ENCODE measurements at regions not wholly inside any gene's neighbourhood (a gene's known extent, or its start where the extent isn't known, plus 50 kb on each side); places are given as distances from the start of the nearest gene placed in this dataset.
"Not testable (repeated sequence)": the region's sequence is repeated elsewhere in the genome, so short reads cannot be mapped to it uniquely, and the experiment has no call there.

GRCh38 chr2:123651151-123651550, 373.9 kb upstream of the CNTNAP5 start:
- Mint-ChIP-seq H3K27ac (no peak overlapping the region), H3K36me3 (ENCODE audit: low read depth) (no peaks in the 10 kb centered on the region), H3K4me3 (no peak overlapping the region), H3K9me3 (no peaks in the 10 kb centered on the region), H3K27me3 (no peaks in the 10 kb centered on the region), H3K4me1 (no peaks in the 10 kb centered on the region)
- ChIA-PET POLR2A (no interaction called here), CTCF (no interaction called here)
- DNase-seq: no peak

GRCh38 chr2:123652320-123652719, 372.8 kb upstream of the CNTNAP5 start:
- no peaks in the 10 kb centered on the region for H3K4me1 Mint-ChIP-seq
- no peak overlapping the region for H3K4me3 Mint-ChIP-seq
- no peaks in the 10 kb centered on the region for H3K36me3 Mint-ChIP-seq (ENCODE audit: low read depth)
- H3K27me3 Mint-ChIP-seq: no peaks in the 10 kb centered on the region
- no peak for DNase-seq
- POLR2A ChIA-PET: no interaction called here
- H3K9me3 Mint-ChIP-seq: no peaks in the 10 kb centered on the region
- no peak overlapping the region for H3K27ac Mint-ChIP-seq
- CTCF ChIA-PET: interaction anchor here (0.6 kb wide), 1 partner anchor 70 kb away, joined by 3 read pairs; no protein-coding TSS in a partner anchor

GRCh38 chr2:123656590-123656989, 368.5 kb upstream of the CNTNAP5 start:
- Mint-ChIP-seq H3K27ac (no peak overlapping the region), H3K27me3 (no peaks in the 10 kb centered on the region), H3K9me3 (peaks cover 18% of the 10 kb centered on the region), H3K4me3 (no peak overlapping the region), H3K36me3 (ENCODE audit: low read depth) (no peaks in the 10 kb centered on the region), H3K4me1 (no peaks in the 10 kb centered on the region)
- no peak for DNase-seq
- ChIA-PET CTCF (no interaction called here), POLR2A (no interaction called here)

- ChIA-PET POLR2A (no interaction called here), CTCF (no interaction called here)
- no peak for DNase-seq
- no peaks in the 10 kb centered on the region for H3K36me3 Mint-ChIP-seq (ENCODE audit: low read depth)
- H3K27ac Mint-ChIP-seq: no peak overlapping the region
- no peaks in the 10 kb centered on the region for H3K4me1 Mint-ChIP-seq
- no peaks in the 10 kb centered on the region for H3K27me3 Mint-ChIP-seq
- H3K4me3 Mint-ChIP-seq: no peak overlapping the region
- H3K9me3 Mint-ChIP-seq: peaks cover 18% of the 10 kb centered on the region
Observed at GRCh38 chr2:123659120-123659519, 366.0 kb upstream of the CNTNAP5 start.

- no peak overlapping the region for H3K27ac Mint-ChIP-seq
- H3K27me3 Mint-ChIP-seq: no peaks in the 10 kb centered on the region
Observed at GRCh38 chr2:123670286-123670685, 354.8 kb upstream of the CNTNAP5 start.

GRCh38 chr2:123683797-123684196, 341.3 kb upstream of the CNTNAP5 start:
- CTCF ChIA-PET, POLR2A ChIA-PET, H3K4me1 Mint-ChIP-seq: not testable (repeated sequence)

More at GRCh38 chr2:123670286-123670685, 354.8 kb upstream of the CNTNAP5 start:
- H3K36me3 Mint-ChIP-seq (ENCODE audit: low read depth): no peaks in the 10 kb centered on the region
- no peaks in the 10 kb centered on the region for H3K4me1 Mint-ChIP-seq
- H3K4me3 Mint-ChIP-seq: no peak overlapping the region
- no peak for DNase-seq
- H3K9me3 Mint-ChIP-seq: peaks cover 6% of the 10 kb centered on the region
- POLR2A ChIA-PET: no interaction called here
- CTCF ChIA-PET: no interaction called here

GRCh38 chr2:123687064-123687463, 338.0 kb upstream of the CNTNAP5 start:
- Mint-ChIP-seq H3K9me3 (peaks cover 21% of the 10 kb centered on the region), H3K36me3 (ENCODE audit: low read depth) (no peaks in the 10 kb centered on the region), H3K4me3 (no peak overlapping the region), H3K27me3 (no peaks in the 10 kb centered on the region), H3K4me1 (no peaks in the 10 kb centered on the region), H3K27ac (no peak overlapping the region)
- ChIA-PET POLR2A (no interaction called here), CTCF (no interaction called here)
- no peak for DNase-seq

More at GRCh38 chr2:123683797-123684196, 341.3 kb upstream of the CNTNAP5 start:
- H3K9me3 Mint-ChIP-seq: peaks cover 25% of the 10 kb centered on the region
- not testable (repeated sequence) for H3K36me3 Mint-ChIP-seq (ENCODE audit: low read depth); H3K27me3 Mint-ChIP-seq; H3K4me3 Mint-ChIP-seq; DNase-seq; H3K27ac Mint-ChIP-seq

GRCh38 chr2:123688231-123688940, 336.7 kb upstream of the CNTNAP5 start:
- H3K27ac Mint-ChIP-seq: no peak overlapping the region
- H3K4me3 Mint-ChIP-seq: no peak overlapping the region
- peaks cover 16% of the 10 kb centered on the region for H3K9me3 Mint-ChIP-seq
- POLR2A ChIA-PET: no interaction called here
- no peaks in the 10 kb centered on the region for H3K36me3 Mint-ChIP-seq (ENCODE audit: low read depth)
- CTCF ChIA-PET: no interaction called here
- H3K4me1 Mint-ChIP-seq: no peaks in the 10 kb centered on the region
- H3K27me3 Mint-ChIP-seq: no peaks in the 10 kb centered on the region
- DNase-seq: no peak

- Mint-ChIP-seq H3K9me3 (peaks cover 6% of the 10 kb centered on the region), H3K4me1 (no peaks in the 10 kb centered on the region), H3K4me3 (no peak overlapping the region), H3K27me3 (no peaks in the 10 kb centered on the region), H3K36me3 (ENCODE audit: low read depth) (no peaks in the 10 kb centered on the region), H3K27ac (no peak overlapping the region)
- DNase-seq: no peak
- ChIA-PET POLR2A (no interaction called here), CTCF (no interaction called here)
Observed at GRCh38 chr2:123692121-123692520, 333.0 kb upstream of the CNTNAP5 start.

- H3K27me3 Mint-ChIP-seq: no peaks in the 10 kb centered on the region
- H3K4me1 Mint-ChIP-seq: no peaks in the 10 kb centered on the region
- H3K36me3 Mint-ChIP-seq (ENCODE audit: low read depth): no peaks in the 10 kb centered on the region
- H3K9me3 Mint-ChIP-seq: peaks cover 6% of the 10 kb centered on the region
- DNase-seq: no peak
- H3K4me3 Mint-ChIP-seq: no peak overlapping the region
- H3K27ac Mint-ChIP-seq: no peak overlapping the region
- CTCF ChIA-PET: interaction anchor here (1.2 kb wide), 1 partner anchor 9 kb away, joined by 3 read pairs; no protein-coding TSS in a partner anchor
- POLR2A ChIA-PET: no interaction called here
Observed at GRCh38 chr2:123693836-123694235, 331.3 kb upstream of the CNTNAP5 start.

GRCh38 chr2:123695426-123695825, 329.7 kb upstream of the CNTNAP5 start:
- DNase-seq: no peak
- H3K27ac Mint-ChIP-seq: no peak overlapping the region
- ChIA-PET POLR2A (no interaction called here), CTCF (no interaction called here)
- peaks cover 6% of the 10 kb centered on the region for H3K9me3 Mint-ChIP-seq
- H3K27me3 Mint-ChIP-seq: no peaks in the 10 kb centered on the region
- no peaks in the 10 kb centered on the region for H3K4me1 Mint-ChIP-seq
- no peak overlapping the region for H3K4me3 Mint-ChIP-seq
- H3K36me3 Mint-ChIP-seq (ENCODE audit: low read depth): no peaks in the 10 kb centered on the region

GRCh38 chr2:123696021-123696420, 329.1 kb upstream of the CNTNAP5 start:
- no peaks in the 10 kb centered on the region for H3K27me3 Mint-ChIP-seq
- H3K9me3 Mint-ChIP-seq: peaks cover 2% of the 10 kb centered on the region
- CTCF ChIA-PET: no interaction called here
- no peak for DNase-seq
- POLR2A ChIA-PET: no interaction called here
- H3K27ac Mint-ChIP-seq: no peak overlapping the region
- no peaks in the 10 kb centered on the region for H3K4me1 Mint-ChIP-seq
- no peaks in the 10 kb centered on the region for H3K36me3 Mint-ChIP-seq (ENCODE audit: low read depth)
- H3K4me3 Mint-ChIP-seq: no peak overlapping the region

GRCh38 chr2:123696799-123697410, 328.2 kb upstream of the CNTNAP5 start:
- H3K36me3 Mint-ChIP-seq (ENCODE audit: low read depth): no peaks in the 10 kb centered on the region
- H3K4me3 Mint-ChIP-seq: no peak overlapping the region
- no peak for DNase-seq
- ChIA-PET CTCF (no interaction called here), POLR2A (no interaction called here)
- H3K9me3 Mint-ChIP-seq: peaks cover 2% of the 10 kb centered on the region
- H3K4me1 Mint-ChIP-seq: no peaks in the 10 kb centered on the region
- H3K27me3 Mint-ChIP-seq: no peaks in the 10 kb centered on the region
- no peak overlapping the region for H3K27ac Mint-ChIP-seq

- CTCF ChIA-PET: no interaction called here
Observed at GRCh38 chr2:123715467-123715982, 309.6 kb upstream of the CNTNAP5 start.

More at GRCh38 chr2:123715467-123715982, 309.6 kb upstream of the CNTNAP5 start:
- H3K4me1 Mint-ChIP-seq: no peaks in the 10 kb centered on the region
- no peak for DNase-seq
- no peak overlapping the region for H3K27ac Mint-ChIP-seq
- no peaks in the 10 kb centered on the region for H3K36me3 Mint-ChIP-seq (ENCODE audit: low read depth)
- POLR2A ChIA-PET: no interaction called here
- no peak overlapping the region for H3K4me3 Mint-ChIP-seq
- H3K9me3 Mint-ChIP-seq: peaks cover under 1% of the 10 kb centered on the region
- no peaks in the 10 kb centered on the region for H3K27me3 Mint-ChIP-seq
